SK-N-SH treated with all-trans-retinoic acid at 6 μM for 48 hours (cell line): ENCODE measurements at regions not wholly inside any gene's neighbourhood (a gene's known extent, or its start where the extent isn't known, plus 50 kb on each side); places are given as distances from the start of the nearest gene placed in this dataset.

Experiments used
- BACH2 ChIP-seq: fragments of 250-450 bp; sonication (Bioruptor Pico); IDR thresholded peaks from 2 replicates; pipeline ENCODE4 v1.9.0; 2021; ENCODE audit warnings: mild to moderate bottlenecking, borderline replicate concordance
- CREB5 ChIP-seq: fragments of 250-450 bp; sonication (Bioruptor Pico); IDR thresholded peaks from 2 replicates; pipeline ENCODE4 v1.5.1; 2020; ENCODE audit warnings: low read depth, mild to moderate bottlenecking, moderate library complexity
- CSDC2 ChIP-seq: fragments of 250-450 bp; sonication (Bioruptor Pico); IDR thresholded peaks from 2 replicates; pipeline ENCODE4 v1.5.0; 2020; ENCODE audit warnings: mild to moderate bottlenecking, moderate library complexity
- ESRRG ChIP-seq: fragments of 250-450 bp; sonication (Bioruptor Pico); IDR thresholded peaks from 2 replicates; pipeline ENCODE4 v1.6.1; 2021; ENCODE audit warnings: mild to moderate bottlenecking
- ISL1 ChIP-seq: fragments of 250-450 bp; sonication (Bioruptor Pico); IDR thresholded peaks from 2 replicates; pipeline ENCODE4 v2.1.2; 2022; ENCODE audit warnings: mild to moderate bottlenecking, moderate library complexity
- PATZ1 ChIP-seq: fragments of 250-450 bp; sonication (Bioruptor Pico); IDR thresholded peaks from 2 replicates; pipeline ENCODE4 v1.8.0; 2020; ENCODE audit warnings: mild to moderate bottlenecking, moderate library complexity, borderline replicate concordance
- PPARA ChIP-seq: fragments of 250-450 bp; sonication (Bioruptor Pico); IDR thresholded peaks from 2 replicates; pipeline ENCODE4 v1.5.0; 2020; ENCODE audit warnings: mild to moderate bottlenecking, borderline replicate concordance
- TOX ChIP-seq: fragments of 250-450 bp; sonication (Bioruptor Pico); IDR thresholded peaks from 2 replicates; pipeline ENCODE4 v1.8.0; 2021; ENCODE audit warnings: mild to moderate bottlenecking, moderate library complexity, borderline replicate concordance
- ZC3H10 ChIP-seq: fragments of 250-450 bp; sonication (Bioruptor Pico); IDR thresholded peaks from 2 replicates; pipeline ENCODE4 v1.5.1; 2021; ENCODE audit warnings: mild to moderate bottlenecking, moderate library complexity
- ZFP3 ChIP-seq: fragments of 250-450 bp; sonication (Bioruptor Pico); IDR thresholded peaks from 2 replicates; pipeline ENCODE4 v1.5.0; 2020; ENCODE audit warnings: mild to moderate bottlenecking, moderate library complexity
- ZFP30 ChIP-seq: fragments of 450-650 bp; formaldehyde crosslinking; IDR thresholded peaks from 2 replicates; pipeline ENCODE4 v1.5.0; 2022; ENCODE audit warnings: mild to moderate bottlenecking, moderate library complexity
- ZNF70 ChIP-seq: fragments of 450-650 bp; formaldehyde crosslinking; IDR thresholded peaks from 2 replicates; pipeline ENCODE4 v1.5.0; 2020; ENCODE audit warnings: mild to moderate bottlenecking, moderate library complexity
- ZNF8 ChIP-seq: fragments of 450-650 bp; formaldehyde crosslinking; IDR thresholded peaks from 2 replicates; pipeline ENCODE4 v1.5.0; 2020; ENCODE audit warnings: mild to moderate bottlenecking, moderate library complexity

GRCh38 chr3:186483611-186484340 is 60.4 kb downstream of the CRYGS start:
- no peak for TF ChIP-seq ZNF8 (CRISPR knock-in tag)
- no peak for TF ChIP-seq TOX (CRISPR knock-in tag)
- no peak for TF ChIP-seq ZC3H10 (CRISPR knock-in tag)
- TF ChIP-seq CREB5 (CRISPR knock-in tag) = no peak
- no peak for TF ChIP-seq BACH2
- no peak for TF ChIP-seq ZFP30 (CRISPR knock-in tag)
- no peak for TF ChIP-seq ESRRG
- no peak for TF ChIP-seq PPARA (CRISPR knock-in tag)
- no peak for TF ChIP-seq PATZ1 (CRISPR knock-in tag)
- TF ChIP-seq ZNF70 = no peak
- no peak for TF ChIP-seq CSDC2 (CRISPR knock-in tag)
- no peak for TF ChIP-seq ZFP3
- no peak for TF ChIP-seq ISL1 (CRISPR knock-in tag)
